ENCODE measurements at regions not wholly inside any gene's neighbourhood (a gene's known extent, or its start where the extent isn't known, plus 50 kb on each side); places are given as distances from the start of the nearest gene placed in this dataset.

DNA sequence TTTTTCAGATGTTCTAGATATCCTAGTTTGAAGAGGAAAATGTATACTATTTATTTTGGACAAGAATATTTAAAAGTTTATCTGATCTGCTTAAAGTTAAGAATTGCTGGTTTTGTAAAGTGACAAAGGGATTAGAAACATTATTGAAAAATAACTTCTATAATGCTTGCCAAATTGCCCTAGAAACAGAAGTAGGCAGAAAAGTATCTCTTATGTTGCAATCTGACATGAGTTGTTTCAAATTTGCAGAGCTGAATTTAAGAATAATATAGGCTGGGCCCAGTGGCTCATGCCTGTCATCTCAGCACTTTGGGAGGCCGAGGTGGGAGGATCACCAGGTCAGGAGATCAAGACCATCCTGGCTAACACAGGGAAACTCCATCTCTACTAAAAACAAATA is 777.1 kb downstream of the LIG4 start:
- Mint-ChIP-seq H3K4me1 (ENCODE audit: low read depth) (no peaks in the 10 kb centered on the region), H3K27ac (no peak overlapping the region), H3K4me3 (no peak overlapping the region), H3K27me3 (no peaks in the 10 kb centered on the region), H3K9me3 (peaks cover 14% of the 10 kb centered on the region), H3K36me3 (ENCODE audit: low read depth) (no peaks in the 10 kb centered on the region)
- intact Hi-C loops (cut with micrococcal nuclease), result no loop called here

DNA sequence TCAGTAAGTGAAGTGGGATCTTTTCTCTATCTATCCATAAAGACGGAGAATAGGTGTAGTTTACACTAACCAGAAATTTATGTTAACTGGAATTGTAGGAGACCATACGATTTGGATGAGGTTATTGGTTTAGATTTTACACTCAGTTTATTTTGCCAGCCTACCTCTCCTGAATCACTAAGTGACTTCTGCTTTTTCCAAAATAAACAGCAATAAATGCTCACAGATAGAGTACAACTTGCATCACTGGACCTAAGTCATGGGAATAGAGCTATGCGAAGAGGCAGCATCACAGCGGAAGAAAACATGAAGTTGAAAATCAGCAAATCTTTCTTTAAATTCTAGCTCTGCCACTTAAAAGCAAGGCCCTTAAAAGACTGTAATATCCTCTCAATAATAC is 781.0 kb downstream of the LIG4 start:
- H3K36me3 Mint-ChIP-seq (ENCODE audit: low read depth), result no peaks in the 10 kb centered on the region
- intact Hi-C loops (cut with micrococcal nuclease), result no loop called here
- H3K27me3 Mint-ChIP-seq, result no peaks in the 10 kb centered on the region
- peaks cover 2% of the 10 kb centered on the region for H3K9me3 Mint-ChIP-seq
- H3K27ac Mint-ChIP-seq, result no peak overlapping the region
- H3K4me1 Mint-ChIP-seq (ENCODE audit: low read depth), result no peaks in the 10 kb centered on the region
- H3K4me3 Mint-ChIP-seq, result no peak overlapping the region

GRCh38 chr13:107427536-107427935 is 787.8 kb downstream of the LIG4 start:
- H3K27ac Mint-ChIP-seq, result no peak overlapping the region
- no peaks in the 10 kb centered on the region for H3K36me3 Mint-ChIP-seq (ENCODE audit: low read depth)
- peaks cover 13% of the 10 kb centered on the region for H3K9me3 Mint-ChIP-seq
- intact Hi-C loops (cut with micrococcal nuclease), result no loop called here
- H3K27me3 Mint-ChIP-seq, result no peaks in the 10 kb centered on the region
- no peak overlapping the region for H3K4me3 Mint-ChIP-seq
- no peaks in the 10 kb centered on the region for H3K4me1 Mint-ChIP-seq (ENCODE audit: low read depth)

DNA sequence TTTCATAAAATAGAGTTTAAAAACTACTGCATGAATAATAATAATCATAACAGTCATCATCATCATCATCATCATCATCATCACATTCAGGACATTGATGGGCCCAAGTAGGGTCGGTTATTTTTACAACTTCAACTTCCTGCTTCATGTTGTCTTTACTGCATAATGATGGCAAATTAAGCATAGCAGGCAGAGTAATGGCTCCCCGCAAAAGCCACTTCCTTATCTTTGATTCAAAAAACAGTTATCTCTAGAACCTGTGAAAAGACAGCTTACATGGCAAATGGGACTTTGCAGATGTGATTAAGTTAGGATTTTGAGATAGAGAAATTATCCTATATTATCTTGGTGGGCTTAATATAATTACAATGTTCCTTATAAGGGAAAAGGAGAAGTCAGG is 792.9 kb downstream of the LIG4 start:
- Mint-ChIP-seq H3K27me3 (no peaks in the 10 kb centered on the region), H3K4me1 (ENCODE audit: low read depth) (no peaks in the 10 kb centered on the region), H3K36me3 (ENCODE audit: low read depth) (no peaks in the 10 kb centered on the region), H3K4me3 (no peak overlapping the region), H3K27ac (no peak overlapping the region), H3K9me3 (peaks cover 10% of the 10 kb centered on the region)
- intact Hi-C loops (cut with micrococcal nuclease), result no loop called here

GRCh38 chr13:107421951-107422350 is 793.4 kb downstream of the LIG4 start:
- Mint-ChIP-seq H3K4me1 (ENCODE audit: low read depth) (no peaks in the 10 kb centered on the region), H3K4me3 (no peak overlapping the region), H3K27ac (no peak overlapping the region), H3K27me3 (no peaks in the 10 kb centered on the region), H3K36me3 (ENCODE audit: low read depth) (no peaks in the 10 kb centered on the region), H3K9me3 (peaks cover 11% of the 10 kb centered on the region)
- intact Hi-C loops (cut with micrococcal nuclease), result no loop called here

GRCh38 chr13:107421028-107421427 is 794.3 kb downstream of the LIG4 start:
- Mint-ChIP-seq H3K27me3 (no peaks in the 10 kb centered on the region), H3K9me3 (peaks cover 17% of the 10 kb centered on the region), H3K27ac (no peak overlapping the region), H3K4me1 (ENCODE audit: low read depth) (no peaks in the 10 kb centered on the region), H3K4me3 (no peak overlapping the region), H3K36me3 (ENCODE audit: low read depth) (no peaks in the 10 kb centered on the region)
- intact Hi-C loops (cut with micrococcal nuclease), result no loop called here

GRCh38 chr13:107413005-107413404 is 802.3 kb downstream of the LIG4 start:
- Mint-ChIP-seq H3K36me3 (ENCODE audit: low read depth) (no peaks in the 10 kb centered on the region), H3K27me3 (no peaks in the 10 kb centered on the region), H3K27ac (no peak overlapping the region), H3K4me1 (ENCODE audit: low read depth) (no peaks in the 10 kb centered on the region), H3K4me3 (no peak overlapping the region), H3K9me3 (peaks cover 20% of the 10 kb centered on the region)
- intact Hi-C loops (cut with micrococcal nuclease), result no loop called here

DNA sequence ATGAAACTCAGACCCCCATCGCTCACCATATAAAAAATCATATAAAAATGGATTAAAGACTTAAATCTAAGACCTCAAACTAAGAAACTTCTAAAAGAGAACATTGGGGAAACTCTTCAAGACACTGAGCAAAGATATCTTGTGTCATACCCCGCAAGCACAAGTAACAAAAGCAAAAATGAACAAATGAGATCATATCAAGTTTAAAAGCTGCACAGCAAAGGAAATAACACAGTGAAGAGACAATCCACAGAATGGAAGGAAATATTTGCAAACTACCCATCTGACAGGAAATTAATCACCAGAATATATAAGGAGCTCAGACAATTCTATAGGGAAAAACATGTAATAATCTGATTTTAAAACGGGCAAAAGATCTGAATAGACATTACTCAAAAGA is 808.3 kb downstream of the LIG4 start:
- Mint-ChIP-seq H3K27ac (no peak overlapping the region), H3K9me3 (peaks cover 25% of the 10 kb centered on the region), H3K36me3 (ENCODE audit: low read depth) (no peaks in the 10 kb centered on the region), H3K4me1 (ENCODE audit: low read depth) (no peaks in the 10 kb centered on the region), H3K27me3 (no peaks in the 10 kb centered on the region), H3K4me3 (no peak overlapping the region)
- intact Hi-C loops (cut with micrococcal nuclease), result no loop called here

DNA sequence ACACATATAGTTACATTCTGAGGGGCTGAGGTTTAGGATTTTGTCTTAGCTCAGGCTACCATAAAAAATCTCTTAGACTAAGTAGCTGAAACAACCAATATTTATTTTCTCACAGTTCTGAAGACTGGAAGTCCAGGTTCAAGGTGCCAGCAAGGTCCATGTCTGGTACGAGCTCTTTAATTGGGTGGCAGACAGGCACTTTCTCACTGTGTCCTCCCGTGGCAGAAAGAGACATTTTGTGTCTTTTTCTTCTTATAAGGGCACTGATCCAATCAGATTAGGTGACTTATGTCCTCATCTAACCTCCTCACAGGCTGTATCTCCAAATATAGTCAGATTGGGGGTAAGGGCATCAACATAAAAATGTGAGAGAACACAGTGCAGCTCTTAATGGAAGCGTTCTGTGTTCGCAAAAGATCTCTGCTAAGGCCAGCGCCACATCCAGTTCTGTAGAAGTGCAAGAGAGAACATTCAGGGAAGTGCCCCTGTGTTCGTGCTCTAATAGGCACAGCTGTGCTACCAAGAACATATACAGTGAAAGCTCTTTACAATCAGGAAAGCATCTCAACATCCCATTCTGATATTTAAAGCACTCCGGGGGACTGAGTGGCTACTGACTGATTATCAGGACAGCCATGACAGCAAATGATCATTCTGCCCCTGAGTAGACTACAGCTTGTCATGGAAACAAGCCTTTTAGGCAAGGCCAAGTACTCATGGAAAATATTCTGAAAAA is 819.2 kb downstream of the LIG4 start:
- H3K27me3 Mint-ChIP-seq, result no peaks in the 10 kb centered on the region
- H3K27ac Mint-ChIP-seq, result no peak overlapping the region
- no peak overlapping the region for H3K4me3 Mint-ChIP-seq
- H3K9me3 Mint-ChIP-seq, result no peaks in the 10 kb centered on the region
- intact Hi-C loops (cut with micrococcal nuclease), result no loop called here
- H3K36me3 Mint-ChIP-seq (ENCODE audit: low read depth), result no peaks in the 10 kb centered on the region
- no peaks in the 10 kb centered on the region for H3K4me1 Mint-ChIP-seq (ENCODE audit: low read depth)

DNA sequence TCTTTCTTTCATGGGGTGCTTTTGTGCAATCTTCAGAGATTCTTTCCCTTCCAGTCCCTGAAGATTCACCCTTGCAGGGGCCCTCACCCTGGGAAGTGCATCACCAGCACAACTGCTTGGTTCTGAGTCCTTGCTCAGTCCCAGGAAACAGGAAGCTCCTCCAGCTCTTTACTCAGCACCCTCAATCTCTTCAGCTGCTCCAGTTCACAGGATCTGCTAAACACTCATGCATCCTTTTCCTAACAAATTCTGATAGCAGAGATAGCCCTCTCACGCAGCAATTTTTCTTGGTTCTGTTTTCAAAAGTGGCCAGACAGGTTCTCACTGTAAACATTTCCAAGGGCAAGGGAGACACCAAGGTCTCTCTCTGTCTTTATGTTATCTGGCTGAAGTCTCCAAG is 823.1 kb downstream of the LIG4 start:
- no peaks in the 10 kb centered on the region for H3K27me3 Mint-ChIP-seq
- H3K9me3 Mint-ChIP-seq, result no peaks in the 10 kb centered on the region
- no peaks in the 10 kb centered on the region for H3K36me3 Mint-ChIP-seq (ENCODE audit: low read depth)
- no peak overlapping the region for H3K27ac Mint-ChIP-seq
- no peaks in the 10 kb centered on the region for H3K4me1 Mint-ChIP-seq (ENCODE audit: low read depth)
- H3K4me3 Mint-ChIP-seq, result no peak overlapping the region
- intact Hi-C loops (cut with micrococcal nuclease), result no loop called here

GRCh38 chr13:107387525-107387924 is 819.6 kb upstream of the ARGLU1 start:
- Mint-ChIP-seq H3K4me3 (no peak overlapping the region), H3K9me3 (no peaks in the 10 kb centered on the region)

DNA sequence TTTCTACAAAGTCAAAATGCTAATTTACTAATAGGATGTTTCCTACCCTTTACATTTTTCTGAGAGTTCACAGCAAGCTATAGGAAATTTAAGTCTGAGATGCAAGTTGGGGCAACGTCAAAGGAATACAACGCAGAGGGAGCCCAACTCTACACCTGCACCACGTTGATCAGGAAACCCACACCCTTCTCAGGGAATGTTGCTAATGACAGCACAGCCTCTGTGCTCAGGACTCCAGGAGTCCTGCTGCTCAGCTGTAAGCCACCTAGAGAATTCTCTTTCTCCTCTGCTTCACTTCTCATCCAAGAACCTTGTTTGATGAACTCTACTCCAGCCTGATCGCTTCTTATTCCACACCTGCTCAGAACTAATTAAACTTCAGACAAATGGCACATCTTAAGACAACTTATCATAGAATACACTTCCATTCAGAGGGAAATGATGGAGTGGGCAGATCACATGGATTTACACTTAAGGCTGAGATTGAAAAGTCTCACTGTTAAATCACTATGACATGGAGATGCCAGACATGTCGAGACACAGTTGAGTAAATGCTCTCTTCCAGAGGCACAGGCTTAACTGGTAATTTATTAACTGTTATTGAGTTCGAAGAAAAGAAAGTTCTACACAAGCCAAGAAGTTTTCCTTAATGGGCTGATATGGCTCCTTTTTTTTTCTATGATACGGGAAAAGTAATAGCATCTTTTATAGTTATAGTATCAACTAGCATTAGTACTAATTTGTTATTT is 811.6 kb upstream of the ARGLU1 start:
- Mint-ChIP-seq H3K4me3 (no peak overlapping the region), H3K9me3 (no peaks in the 10 kb centered on the region), H3K4me1 (ENCODE audit: low read depth) (no peaks in the 10 kb centered on the region), H3K27ac (no peak overlapping the region), H3K27me3 (no peaks in the 10 kb centered on the region), H3K36me3 (ENCODE audit: low read depth) (no peaks in the 10 kb centered on the region)
- intact Hi-C loops (cut with micrococcal nuclease), result no loop called here

More at GRCh38 chr13:107387525-107387924, 819.6 kb upstream of the ARGLU1 start:
- Mint-ChIP-seq H3K36me3 (ENCODE audit: low read depth) (no peaks in the 10 kb centered on the region), H3K4me1 (ENCODE audit: low read depth) (no peaks in the 10 kb centered on the region), H3K27ac (no peak overlapping the region), H3K27me3 (no peaks in the 10 kb centered on the region)
- intact Hi-C loops (cut with micrococcal nuclease), result no loop called here

DNA sequence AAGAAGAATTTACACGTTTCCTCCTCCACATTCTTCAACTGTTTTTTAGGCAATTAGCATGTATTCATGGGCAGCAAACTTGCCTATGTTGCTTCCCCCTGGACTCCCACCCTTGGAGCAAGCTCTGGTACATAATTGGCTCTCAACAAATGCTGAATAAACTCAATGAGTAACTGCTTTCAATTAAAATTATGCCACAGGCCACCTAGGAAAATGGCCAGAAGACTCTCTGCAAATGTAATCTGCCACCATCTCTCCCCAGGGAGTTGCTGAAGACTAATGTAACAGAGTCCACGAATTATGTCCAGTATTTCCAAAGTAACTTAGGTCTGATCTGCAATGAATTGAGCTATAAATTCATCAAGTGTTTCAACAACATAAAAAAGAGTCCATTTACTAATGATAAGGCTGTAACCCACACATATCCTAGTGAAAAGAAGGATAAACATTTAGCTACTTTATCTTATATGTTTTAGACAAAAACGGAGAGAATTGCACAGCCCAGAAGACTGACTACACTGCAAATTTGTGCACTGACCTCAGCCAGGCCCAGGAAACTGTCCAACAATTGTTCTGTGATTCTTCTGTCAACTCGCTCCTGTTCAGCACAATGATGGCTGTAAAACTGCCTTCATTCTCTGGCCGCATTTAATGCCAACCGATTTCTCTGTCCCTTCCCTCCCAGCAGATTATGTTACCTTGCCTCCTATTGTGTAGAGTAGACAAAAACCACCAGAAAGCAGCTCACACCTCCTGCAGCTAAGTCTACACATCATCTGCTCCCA is 808.6 kb upstream of the ARGLU1 start:
- intact Hi-C loops (cut with micrococcal nuclease), result no loop called here
- Mint-ChIP-seq H3K9me3 (no peaks in the 10 kb centered on the region), H3K27ac (no peak overlapping the region), H3K27me3 (no peaks in the 10 kb centered on the region), H3K4me1 (ENCODE audit: low read depth) (no peaks in the 10 kb centered on the region), H3K4me3 (no peak overlapping the region), H3K36me3 (ENCODE audit: low read depth) (no peaks in the 10 kb centered on the region)

GRCh38 chr13:107375701-107376340 is 807.9 kb upstream of the ARGLU1 start:
- intact Hi-C loops (cut with micrococcal nuclease), result no loop called here
- no peaks in the 10 kb centered on the region for H3K9me3 Mint-ChIP-seq
- no peaks in the 10 kb centered on the region for H3K27me3 Mint-ChIP-seq
- H3K4me3 Mint-ChIP-seq, result no peak overlapping the region
- no peaks in the 10 kb centered on the region for H3K36me3 Mint-ChIP-seq (ENCODE audit: low read depth)
- no peak overlapping the region for H3K27ac Mint-ChIP-seq
- H3K4me1 Mint-ChIP-seq (ENCODE audit: low read depth), result no peaks in the 10 kb centered on the region

Measured in dendritic cell treated with granulocyte-macrophage colony-stimulating factor and Interleukin-4, amounts not matched to agents 40 ng/mL and 50 ng/mL, for 4 days (primary cell).